IMR-90 (cell line): ENCODE measurements at regions not wholly inside any gene's neighbourhood (a gene's known extent, or its start where the extent isn't known, plus 50 kb on each side); places are given as distances from the start of the nearest gene placed in this dataset.
"Not testable (repeated sequence)": the region's sequence is repeated elsewhere in the genome, so short reads cannot be mapped to it uniquely, and the experiment has no call there.

Experiments
- ATAC-seq: fragments of 200-7000 bp; cut with Tn5 transposase; 2 replicates; pipeline ENCODE4 v1.9.1; 2020; ENCODE audit warnings: low read depth, mild to moderate bottlenecking, moderate library complexity
- BruUV-seq: library from RNA; stranded (reverse); fragments of 400-500 nt; replicated peaks from 2 replicates; lab custom pipeline; 2021; lab: Mats Ljungman, UMichigan
- CTCF ChIA-PET: fragments of 300-600 bp; formaldehyde crosslinking; extraction: SDS; loops from one replicate; lab custom pipeline; 2021; ENCODE audit warnings: antibody characterized with exemption; lab: Yijun Ruan, JAX
- POLR2A ChIA-PET: fragments of 300-600 bp; sonication (Branson Sonifier 250); formaldehyde crosslinking; loops from one replicate; lab custom pipeline; 2022; ENCODE audit warnings: antibody characterized with exemption; ENCODE audit not compliant: unreplicated experiment; lab: Charles Lee
- DNase-seq: peaks from one replicate; pipeline ENCODE4 v3.0.0; 2013
- H2AFZ ChIP-seq: replicated peaks from 2 replicates; pipeline ENCODE3; 2013; ENCODE audit warnings: low read length, mild to moderate bottlenecking; ENCODE audit not compliant: poor library complexity
- H2AK5ac ChIP-seq: 2 replicates; pipeline ENCODE4 v1.6.1; 2013; ENCODE audit warnings: low read depth, low read length, inconsistent platforms
- H2AK9ac ChIP-seq: replicated peaks from 2 replicates; pipeline ENCODE3; 2013; ENCODE audit warnings: mild to moderate bottlenecking, low read depth, low read length, moderate library complexity; ENCODE audit not compliant: poor library complexity
- H2BK120ac ChIP-seq: 2 replicates; pipeline ENCODE4 v1.6.1; 2013; ENCODE audit warnings: low read depth, low read length, inconsistent platforms
- H2BK15ac ChIP-seq: 3 replicates; pipeline ENCODE4 v1.6.1; 2013; ENCODE audit warnings: low read depth, low read length, inconsistent platforms
- H2BK20ac ChIP-seq: 2 replicates; pipeline ENCODE4 v1.6.1; 2013; ENCODE audit warnings: low read depth, mild to moderate bottlenecking, inconsistent platforms, low read length, moderate library complexity
- H2BK5ac ChIP-seq: 2 replicates; pipeline ENCODE4 v1.6.1; 2013; ENCODE audit warnings: mild to moderate bottlenecking, low read depth, low read length, inconsistent platforms; ENCODE audit not compliant: poor library complexity, severe bottlenecking
- H3K14ac ChIP-seq: replicated peaks from 2 replicates; pipeline ENCODE4 v1.6.1; 2013; ENCODE audit warnings: low read depth, low read length, inconsistent platforms
- H3K18ac ChIP-seq: 2 replicates; pipeline ENCODE4 v1.6.1; 2013; ENCODE audit warnings: low read depth, low read length, control low read depth
- H3K23ac ChIP-seq: 2 replicates; pipeline ENCODE4 v1.6.1; 2013; ENCODE audit warnings: low read depth, low read length, inconsistent platforms
- H3K27ac ChIP-seq: 2 replicates; pipeline ENCODE4 v1.5.1; 2013; ENCODE audit warnings: mild to moderate bottlenecking, control low read depth, low read length; ENCODE audit not compliant: insufficient read depth
- H3K27me3 ChIP-seq: 2 replicates; pipeline ENCODE4 v1.6.1; 2013; ENCODE audit warnings: low read length; ENCODE audit not compliant: control insufficient read depth, insufficient read depth
- H3K36me3 ChIP-seq: 2 replicates; pipeline ENCODE4 v1.6.1; 2013; ENCODE audit warnings: low read length, mixed read lengths; ENCODE audit not compliant: control insufficient read depth, insufficient read depth
- H3K4ac ChIP-seq: 2 replicates; pipeline ENCODE4 v1.6.1; 2013; ENCODE audit warnings: low read depth, low read length, inconsistent platforms
- H3K4me1 ChIP-seq: 2 replicates; pipeline ENCODE4 v1.6.1; 2013; ENCODE audit warnings: low read length, mixed read lengths; ENCODE audit not compliant: control insufficient read depth, insufficient read depth
- H3K4me2 ChIP-seq: 2 replicates; pipeline ENCODE4 v1.6.1; 2013; ENCODE audit warnings: low read depth, mild to moderate bottlenecking, control low read depth, low read length, moderate library complexity
- H3K4me3 ChIP-seq: 2 replicates; pipeline ENCODE4 v1.5.1; 2013; ENCODE audit warnings: low read depth, mild to moderate bottlenecking, control low read depth, low read length, moderate library complexity; ENCODE audit not compliant: insufficient read depth
- H3K56ac ChIP-seq: 2 replicates; pipeline ENCODE4 v1.6.1; 2013; ENCODE audit warnings: low read length, inconsistent platforms; ENCODE audit not compliant: insufficient read depth; ENCODE audit errors: extremely low read depth
- H3K79me1 ChIP-seq, 2 experiments: 2 replicates each; pipeline ENCODE4 v1.6.1; 2013; ENCODE audit warnings: low read length in 2 of 2, inconsistent platforms in 1 of 2, low read depth in 1 of 2
- H3K9ac ChIP-seq: 2 replicates; pipeline ENCODE4 v1.6.1; 2013; ENCODE audit warnings: low read depth, low read length, control low read depth
- H3K9me1 ChIP-seq: 2 replicates; pipeline ENCODE4 v1.6.1; 2013; ENCODE audit warnings: low read length, inconsistent platforms; ENCODE audit not compliant: insufficient read depth
- H3K9me3 ChIP-seq: 2 replicates; pipeline ENCODE4 v1.6.1; 2013; ENCODE audit warnings: low read length; ENCODE audit not compliant: control insufficient read depth, insufficient read depth
- H4K20me1 ChIP-seq: 2 replicates; pipeline ENCODE4 v1.6.1; 2013; ENCODE audit warnings: low read length, inconsistent platforms; ENCODE audit not compliant: insufficient read depth
- H4K5ac ChIP-seq: 2 replicates; pipeline ENCODE4 v1.6.1; 2013; ENCODE audit warnings: mild to moderate bottlenecking, low read depth, low read length, control low read depth
- H4K8ac ChIP-seq, 2 experiments: 2 replicates each; pipeline ENCODE4 v1.6.1; 2013; ENCODE audit warnings: low read depth in 2 of 2, low read length in 2 of 2, control low read depth in 1 of 2, inconsistent platforms in 1 of 2
- H4K91ac ChIP-seq: 2 replicates; pipeline ENCODE4 v1.6.1; 2013; ENCODE audit warnings: low read depth, low read length, inconsistent platforms; ENCODE audit not compliant: insufficient read depth
- CHD1 ChIP-seq: IDR thresholded peaks from 2 replicates; pipeline ENCODE4 v1.6.1; 2012; ENCODE audit warnings: low read depth, low read length, improper control_type of control experiment
- FOS ChIP-seq: fragments of 150-350 bp; IDR thresholded peaks from 2 replicates; pipeline ENCODE4 v1.6.1; 2016; ENCODE audit warnings: low read depth, low read length
- POLR2A ChIP-seq: IDR thresholded peaks from 2 replicates; pipeline ENCODE4 v1.6.1; 2012; ENCODE audit warnings: mild to moderate bottlenecking, low read depth, low read length
- SMC3 ChIP-seq: fragments of 150-350 bp; IDR thresholded peaks from 2 replicates; pipeline ENCODE4 v1.6.1; 2016; ENCODE audit warnings: low read depth, mild to moderate bottlenecking, antibody characterized with exemption, low read length, moderate library complexity
- WGBS, 2 experiments: methylation state at CpG; one replicate each; pipeline versions ENCODE4 v1.1.5 to v1.1.7; 2013; ENCODE audit warnings: missing lambda C conversion rate in 2 of 2; ENCODE audit not compliant: insufficient read length in 1 of 2; ENCODE audit errors: extremely low coverage in 2 of 2; 5-methylcytosine and 5-hydroxymethylcytosine counted together
- dilution Hi-C: fragments of 300-500 bp; cut with HindIII; formaldehyde crosslinking; loops from one replicate; pipeline ENCODE4 v1.14.3; 2018; ENCODE audit warnings: low sequenced_read_pairs; ENCODE audit not compliant: unreplicated experiment
- in situ Hi-C: fragments of 300-500 bp; cut with MboI; formaldehyde crosslinking; loops from 3 replicates; pipeline ENCODE4 v1.14.3; 2019; ENCODE audit warnings: low sequenced_read_pairs, inconsistent platforms, mixed read lengths
- intact Hi-C: fragments of 100-400 bp; cut with micrococcal nuclease; formaldehyde crosslinking; loops from 2 replicates; pipeline ENCODE4 v1.10.0; 2022
- TF ChIP-seq, protein P1 (sequence below): fragments of 150-350 bp; IDR thresholded peaks from 2 replicates; pipeline ENCODE4 v1.6.1; 2017; ENCODE audit warnings: mild to moderate bottlenecking, antibody characterized with exemption, low read length, low read depth

DNA sequence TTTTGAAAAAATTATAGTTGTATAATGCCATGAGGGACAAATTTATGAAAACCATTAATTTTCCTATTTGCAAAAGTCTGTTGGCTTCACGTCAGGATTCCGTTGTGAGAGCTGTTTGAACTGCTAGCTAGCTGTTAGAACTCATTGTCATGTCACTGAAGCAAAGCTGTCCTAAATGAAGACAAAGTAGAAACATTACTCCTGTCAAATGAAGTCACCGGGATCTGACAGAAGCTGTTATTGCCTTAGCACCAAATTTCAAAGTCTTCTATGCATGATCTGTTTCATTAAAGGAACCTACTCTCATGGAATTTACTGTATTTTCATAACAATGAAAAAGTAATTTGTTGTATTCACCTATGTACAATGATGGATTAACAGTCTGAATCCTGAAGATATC is 479.8 kb downstream of the PLOD2 start:
- TF ChIP-seq CHD1 (no peak), SMC3 (no peak), POLR2A (no peak), FOS (no peak)
- TF ChIP-seq, protein P1, sequence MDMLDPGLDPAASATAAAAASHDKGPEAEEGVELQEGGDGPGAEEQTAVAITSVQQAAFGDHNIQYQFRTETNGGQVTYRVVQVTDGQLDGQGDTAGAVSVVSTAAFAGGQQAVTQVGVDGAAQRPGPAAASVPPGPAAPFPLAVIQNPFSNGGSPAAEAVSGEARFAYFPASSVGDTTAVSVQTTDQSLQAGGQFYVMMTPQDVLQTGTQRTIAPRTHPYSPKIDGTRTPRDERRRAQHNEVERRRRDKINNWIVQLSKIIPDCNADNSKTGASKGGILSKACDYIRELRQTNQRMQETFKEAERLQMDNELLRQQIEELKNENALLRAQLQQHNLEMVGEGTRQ, result no peak
- Histone ChIP-seq H2BK15ac (no peak overlapping the region), H3K36me3 (no peaks in the 10 kb centered on the region), H2BK120ac (no peak overlapping the region), H2AK5ac (no peak overlapping the region), H4K91ac (no peak overlapping the region), H3K4me3 (no peak overlapping the region), H2AFZ (no peak overlapping the region), H3K27ac (no peak overlapping the region), H4K5ac (no peak overlapping the region), H3K9ac (no peak overlapping the region), H3K18ac (no peak overlapping the region), H3K4me2 (no peak overlapping the region), H4K8ac (no peak overlapping the region), H3K27me3 (no peaks in the 10 kb centered on the region), H3K9me3 (peaks cover 2% of the 10 kb centered on the region; the same call in 1 of the 2 replicates), H3K9me1 (no peaks in the 10 kb centered on the region), H3K4me1 (no peaks in the 10 kb centered on the region), H3K14ac (no peak overlapping the region), H2BK5ac (no peak overlapping the region), H3K23ac (no peak overlapping the region), H4K20me1 (no peaks in the 10 kb centered on the region), H3K4ac (no peak overlapping the region), H3K79me1 (no peaks in the 10 kb centered on the region), H2AK9ac (no peak overlapping the region), H2BK20ac (no peak overlapping the region), H3K56ac (no peak overlapping the region)
- DNase-seq (no peak), ATAC-seq (no peak)
- intact Hi-C loops (no loop called here), in situ Hi-C loops (no loop called here), dilution Hi-C loops (no loop called here)
- CTCF ChIA-PET, result interaction anchor here (0.7 kb wide), 1 partner anchor 447 kb away, joined by 3 read pairs; no protein-coding TSS in a partner anchor
- no TSS peak for BruUV-seq
- WGBS, 2 experiments, result 40% methylated on average over 1 of the region's 3 CpGs; no CpG with 5 or more reads in 1 of the 2 experiments
- POLR2A ChIA-PET, result no interaction called here

DNA sequence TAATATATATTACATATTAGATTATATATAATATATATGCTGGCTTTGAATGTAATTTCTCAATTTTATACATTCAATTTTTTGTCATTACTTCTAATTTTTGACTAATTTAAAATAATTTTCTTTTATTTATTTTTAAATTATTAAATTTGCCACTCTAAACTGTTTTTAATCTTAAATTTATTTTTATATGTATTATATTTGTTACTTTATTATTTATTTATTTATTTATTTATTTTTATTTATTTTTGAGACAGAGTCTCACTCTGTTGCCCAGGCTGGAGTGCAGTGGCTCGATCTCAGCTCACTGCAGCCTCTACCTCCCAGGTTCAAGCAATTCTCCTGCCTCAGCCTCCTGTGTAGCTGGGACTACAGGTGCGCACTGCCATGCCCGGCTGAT is 473.0 kb downstream of the PLOD2 start:
- H3K4me3 ChIP-seq, H4K8ac ChIP-seq, H3K9me1 ChIP-seq, POLR2A ChIA-PET, H3K27me3 ChIP-seq, H3K27ac ChIP-seq, H2BK20ac ChIP-seq, H2BK5ac ChIP-seq, H4K91ac ChIP-seq, H3K56ac ChIP-seq, H3K4ac ChIP-seq, H4K20me1 ChIP-seq, H4K5ac ChIP-seq, H3K36me3 ChIP-seq, H2BK120ac ChIP-seq, H3K9ac ChIP-seq, H2AFZ ChIP-seq, DNase-seq, H2BK15ac ChIP-seq, intact Hi-C loops, H2AK5ac ChIP-seq, H2AK9ac ChIP-seq, dilution Hi-C loops, in situ Hi-C loops, H3K18ac ChIP-seq, ATAC-seq, H3K9me3 ChIP-seq, H3K14ac ChIP-seq, BruUV-seq, H3K4me2 ChIP-seq, H3K4me1 ChIP-seq, H3K79me1 ChIP-seq, H3K23ac ChIP-seq: not testable (repeated sequence)
- CTCF ChIA-PET, result interaction anchor here (1.1 kb wide), 1 partner anchor 80 kb away, joined by 3 read pairs; no protein-coding TSS in a partner anchor
- no CpG with 5 or more reads among the region's 3 CpGs for WGBS, 2 experiments
